Naive thymus-derived CD4-positive, alpha-beta T cell (primary cell): ENCODE measurements at regions not wholly inside any gene's neighbourhood (a gene's known extent, or its start where the extent isn't known, plus 50 kb on each side); places are given as distances from the start of the nearest gene placed in this dataset.

Experiments
- ATAC-seq: fragments of 150-1000 bp; cut with Tn5 transposase; 2 replicates; pipeline ENCODE4 v1.10.0; 2021; ENCODE audit warnings: mild to moderate bottlenecking, moderate library complexity
- CTCF ChIA-PET: fragments of 350-600 bp; sonication (Branson Sonifier 250); formaldehyde crosslinking; loops from one replicate; lab custom pipeline; 2021; ENCODE audit warnings: antibody characterized with exemption; lab: Charles Lee
- POLR2A ChIA-PET: fragments of 350-600 bp; sonication (Branson Sonifier 250); formaldehyde crosslinking; loops from one replicate; lab custom pipeline; 2021; ENCODE audit warnings: antibody characterized with exemption, inconsistent platforms; lab: Charles Lee
- DNase-seq, 9 donors: peaks; one replicate each; pipeline versions ENCODE4 v3.0.0 to v3.0.0-alpha.2; 2020 to 2022; ENCODE audit warnings: mixed read lengths in 1 of 9
- H3K27ac ChIP-seq: one replicate; pipeline ENCODE4 v1.7.0; 2013; ENCODE audit warnings: mild to moderate bottlenecking, low read depth, low read length, moderate library complexity
- H3K27me3 ChIP-seq, 2 donors: one replicate each; pipeline ENCODE4 v1.7.0; 2013; ENCODE audit warnings: low read length in 2 of 2, mild to moderate bottlenecking in 2 of 2, moderate library complexity in 2 of 2; ENCODE audit not compliant: control insufficient read depth in 2 of 2, insufficient read depth in 2 of 2
- H3K36me3 ChIP-seq, 3 experiments: 1 replicate in 2 of 3; 2 replicates in 1 of 3; pipeline ENCODE4 v1.7.0; 2013; ENCODE audit warnings: low read length in 3 of 3, mild to moderate bottlenecking in 3 of 3, moderate library complexity in 1 of 3; ENCODE audit not compliant: insufficient read depth in 3 of 3, control insufficient read depth in 2 of 3
- H3K4me1 ChIP-seq, 2 donors: one replicate each; pipeline ENCODE4 v1.7.0; 2013; ENCODE audit warnings: low read length in 2 of 2, mild to moderate bottlenecking in 2 of 2, moderate library complexity in 1 of 2; ENCODE audit not compliant: control insufficient read depth in 2 of 2, insufficient read depth in 2 of 2
- H3K4me3 ChIP-seq: 2 replicates; pipeline ENCODE4 v1.7.0; 2013; ENCODE audit warnings: mild to moderate bottlenecking, low read length
- H3K9me3 ChIP-seq, 3 experiments: 1 replicate in 2 of 3; 2 replicates in 1 of 3; pipeline ENCODE4 v1.7.0; 2013; ENCODE audit warnings: low read length in 3 of 3; ENCODE audit not compliant: control insufficient read depth in 2 of 3
- H3K27ac Mint-ChIP-seq, 9 donors: one replicate each; pipeline ENCODE4 v1.8.0; 2020 to 2022; ENCODE audit warnings: mixed read lengths in 9 of 9, mild to moderate bottlenecking in 8 of 9, moderate library complexity in 5 of 9, inconsistent platforms in 2 of 9
- H3K27me3 Mint-ChIP-seq, 5 donors: one replicate each; pipeline ENCODE4 v1.8.0; 2021 to 2022; ENCODE audit warnings: mixed read lengths in 5 of 5, mild to moderate bottlenecking in 1 of 5
- H3K36me3 Mint-ChIP-seq, 5 donors: one replicate each; pipeline ENCODE4 v1.8.0; 2020 to 2022; ENCODE audit warnings: mixed read lengths in 5 of 5, mild to moderate bottlenecking in 3 of 5, inconsistent platforms in 1 of 5
- H3K4me1 Mint-ChIP-seq, 7 donors: one replicate each; pipeline ENCODE4 v1.8.0; 2020 to 2022; ENCODE audit warnings: mixed read lengths in 7 of 7, mild to moderate bottlenecking in 3 of 7, inconsistent platforms in 1 of 7
- H3K4me3 Mint-ChIP-seq, 10 donors: one replicate each; pipeline ENCODE4 v1.8.0; 2020 to 2022; ENCODE audit warnings: mild to moderate bottlenecking in 10 of 10, mixed read lengths in 10 of 10, moderate library complexity in 6 of 10, inconsistent platforms in 2 of 10
- H3K9me3 Mint-ChIP-seq, 11 donors: one replicate each; pipeline ENCODE4 v1.8.0; 2020 to 2022; ENCODE audit warnings: mixed read lengths in 11 of 11, mild to moderate bottlenecking in 4 of 11, inconsistent platforms in 1 of 11, moderate library complexity in 1 of 11
- intact Hi-C, 2 donors: fragments of 100-400 bp; cut with micrococcal nuclease; formaldehyde crosslinking; loops; one replicate each; pipeline ENCODE4 v1.15.1; 2023

GRCh38 chr12:97005174-97005573 lies 98.1 kb downstream of the NEDD1 start:
- H3K4me3 Mint-ChIP-seq, result no peak overlapping the region
- DNase-seq, result no peak
- intact Hi-C loops, result no loop called here
- H3K36me3 ChIP-seq, result no peaks in the 10 kb centered on the region
- CTCF ChIA-PET, result no interaction called here
- H3K27me3 Mint-ChIP-seq, result peaks cover 15 to 48% (median 25%) of the 10 kb centered on the region in 5 donors
- H3K27ac Mint-ChIP-seq, result no peak overlapping the region
- no peaks in the 10 kb centered on the region for H3K9me3 ChIP-seq
- ATAC-seq, result no peak
- H3K27ac ChIP-seq, result no peak overlapping the region
- POLR2A ChIA-PET, result no interaction called here
- H3K4me3 ChIP-seq, result no peak overlapping the region
- H3K27me3 ChIP-seq, result no peaks in the 10 kb centered on the region
- H3K4me1 ChIP-seq, result no peaks in the 10 kb centered on the region
- no peaks in the 10 kb centered on the region for H3K4me1 Mint-ChIP-seq
- H3K9me3 Mint-ChIP-seq, result no peaks in the 10 kb centered on the region
- no peaks in the 10 kb centered on the region for H3K36me3 Mint-ChIP-seq

GRCh38 chr12:97005646-97006045 lies 98.6 kb downstream of the NEDD1 start:
- no peak overlapping the region for H3K27ac Mint-ChIP-seq
- DNase-seq (no peak), ATAC-seq (no peak)
- peaks cover 14 to 48% (median 22%) of the 10 kb centered on the region in 5 donors for H3K27me3 Mint-ChIP-seq
- H3K27ac ChIP-seq, result no peak overlapping the region
- no peaks in the 10 kb centered on the region for H3K4me1 Mint-ChIP-seq
- no peaks in the 10 kb centered on the region for H3K4me1 ChIP-seq
- H3K9me3 Mint-ChIP-seq, result no peaks in the 10 kb centered on the region
- POLR2A ChIA-PET, result no interaction called here
- intact Hi-C loops, result no loop called here
- H3K9me3 ChIP-seq, result no peaks in the 10 kb centered on the region
- H3K4me3 ChIP-seq, result no peak overlapping the region
- H3K36me3 Mint-ChIP-seq, result no peaks in the 10 kb centered on the region
- no peaks in the 10 kb centered on the region for H3K36me3 ChIP-seq
- no peak overlapping the region for H3K4me3 Mint-ChIP-seq
- CTCF ChIA-PET, result no interaction called here
- H3K27me3 ChIP-seq, result no peaks in the 10 kb centered on the region

GRCh38 chr12:97006585-97006984 lies 99.5 kb downstream of the NEDD1 start:
- no peaks in the 10 kb centered on the region for H3K9me3 Mint-ChIP-seq
- H3K4me3 Mint-ChIP-seq, result no peak overlapping the region
- Histone ChIP-seq H3K4me3 (no peak overlapping the region), H3K27ac (no peak overlapping the region), H3K36me3 (no peaks in the 10 kb centered on the region), H3K27me3 (no peaks in the 10 kb centered on the region), H3K9me3 (no peaks in the 10 kb centered on the region), H3K4me1 (no peaks in the 10 kb centered on the region)
- no peak for DNase-seq
- peaks cover 13 to 53% (median 25%) of the 10 kb centered on the region in 5 donors for H3K27me3 Mint-ChIP-seq
- ChIA-PET CTCF (no interaction called here), POLR2A (no interaction called here)
- H3K36me3 Mint-ChIP-seq, result no peaks in the 10 kb centered on the region
- H3K4me1 Mint-ChIP-seq, result no peaks in the 10 kb centered on the region
- ATAC-seq, result no peak
- H3K27ac Mint-ChIP-seq, result no peak overlapping the region
- intact Hi-C loops, result no loop called here

- Mint-ChIP-seq H3K4me1 (no peaks in the 10 kb centered on the region), H3K27me3 (peaks cover 0 to 35% (median 22%) of the 10 kb centered on the region in 5 donors), H3K9me3 (peaks cover 0 to 21% (median 6%) of the 10 kb centered on the region in 11 donors), H3K27ac (no peak overlapping the region), H3K36me3 (peaks cover 0 to 4% (median 0%) of the 10 kb centered on the region in 5 donors), H3K4me3 (no peak overlapping the region)
- ATAC-seq (no peak), DNase-seq (no peak)
- Histone ChIP-seq H3K4me1 (no peaks in the 10 kb centered on the region), H3K27me3 (peaks cover 0 to 3% of the 10 kb centered on the region in 2 donors), H3K9me3 (no peaks in the 10 kb centered on the region), H3K27ac (no peak overlapping the region), H3K4me3 (no peak overlapping the region), H3K36me3 (no peaks in the 10 kb centered on the region)
- ChIA-PET CTCF (no interaction called here), POLR2A (no interaction called here)
- intact Hi-C loops, result no loop called here
Observed at GRCh38 chr12:97016163-97016562, 109.1 kb downstream of the NEDD1 start.

- CTCF ChIA-PET, result no interaction called here
- Mint-ChIP-seq H3K27ac (no peak overlapping the region), H3K9me3 (peaks cover 0 to 21% (median 6%) of the 10 kb centered on the region in 11 donors), H3K27me3 (peaks cover 0 to 29% (median 17%) of the 10 kb centered on the region in 5 donors), H3K4me1 (no peaks in the 10 kb centered on the region), H3K4me3 (no peak overlapping the region), H3K36me3 (peaks cover 0 to 4% (median 0%) of the 10 kb centered on the region in 5 donors)
- peaks cover 0 to 3% of the 10 kb centered on the region in 2 donors for H3K27me3 ChIP-seq
- no peaks in the 10 kb centered on the region for H3K4me1 ChIP-seq
- POLR2A ChIA-PET, result no interaction called here
- H3K9me3 ChIP-seq, result no peaks in the 10 kb centered on the region
- no peak for ATAC-seq
- no peak overlapping the region for H3K4me3 ChIP-seq
- DNase-seq, result no peak
- intact Hi-C loops, result no loop called here
- no peaks in the 10 kb centered on the region for H3K36me3 ChIP-seq
- H3K27ac ChIP-seq, result no peak overlapping the region
Observed at GRCh38 chr12:97017213-97017612, 110.2 kb downstream of the NEDD1 start.

- H3K27me3 ChIP-seq, result no peaks in the 10 kb centered on the region
- no peaks in the 10 kb centered on the region for H3K9me3 ChIP-seq
- Mint-ChIP-seq H3K36me3 (no peaks in the 10 kb centered on the region), H3K27me3 (peaks cover 0 to 15% (median 9%) of the 10 kb centered on the region in 5 donors), H3K4me3 (no peak overlapping the region), H3K9me3 (no peaks in the 10 kb centered on the region), H3K27ac (no peak overlapping the region), H3K4me1 (no peaks in the 10 kb centered on the region)
- DNase-seq (no peak), ATAC-seq (no peak)
- intact Hi-C loops, result no loop called here
- no peak overlapping the region for H3K27ac ChIP-seq
- no peak overlapping the region for H3K4me3 ChIP-seq
- CTCF ChIA-PET, result no interaction called here
- POLR2A ChIA-PET, result interaction anchor here (0.7 kb wide), 1 partner anchor 485 kb away, joined by 3 read pairs; no protein-coding TSS in a partner anchor
- H3K36me3 ChIP-seq, result no peaks in the 10 kb centered on the region
- H3K4me1 ChIP-seq, result no peaks in the 10 kb centered on the region
Observed at GRCh38 chr12:97022536-97023230, 115.6 kb downstream of the NEDD1 start.

GRCh38 chr12:97024393-97024792 lies 117.3 kb downstream of the NEDD1 start:
- DNase-seq (no peak), ATAC-seq (no peak)
- POLR2A ChIA-PET, result no interaction called here
- H3K9me3 Mint-ChIP-seq, result no peaks in the 10 kb centered on the region
- H3K4me3 Mint-ChIP-seq, result no peak overlapping the region
- CTCF ChIA-PET, result no interaction called here
- no peaks in the 10 kb centered on the region for H3K36me3 Mint-ChIP-seq
- Histone ChIP-seq H3K36me3 (no peaks in the 10 kb centered on the region), H3K27ac (no peak overlapping the region), H3K4me3 (no peak overlapping the region), H3K4me1 (no peaks in the 10 kb centered on the region), H3K9me3 (no peaks in the 10 kb centered on the region), H3K27me3 (no peaks in the 10 kb centered on the region)
- peaks cover 0 to 9% (median 6%) of the 10 kb centered on the region in 5 donors for H3K27me3 Mint-ChIP-seq
- H3K27ac Mint-ChIP-seq, result no peak overlapping the region
- intact Hi-C loops, result no loop called here
- H3K4me1 Mint-ChIP-seq, result no peaks in the 10 kb centered on the region
